T47D (cell line): ENCODE measurements at regions not wholly inside any gene's neighbourhood (a gene's known extent, or its start where the extent isn't known, plus 50 kb on each side); places are given as distances from the start of the nearest gene placed in this dataset.

Experiments used
- DNase-seq, 2 experiments: peaks; one replicate each; pipeline versions ENCODE4 v3.0.0 to v3.0.0-alpha.2; 2011 to 2012; ENCODE audit warnings: low read depth in 1 of 2, low spot score in 1 of 2
- JUND ChIP-seq: IDR thresholded peaks from 2 replicates; pipeline ENCODE4 v1.6.1; 2012; ENCODE audit warnings: low read depth
- in situ Hi-C: cut with HindIII; loops from 2 replicates; pipeline ENCODE4 v1.10.0; 2016; ENCODE audit warnings: low sequenced_read_pairs, low pct_unique_long_range_greater_than_20kb

GRCh38 chr7:125030756-125031387 is 101.2 kb upstream of the POT1 start:
- in situ Hi-C loops: no loop called here
- TF ChIP-seq JUND: no peak
- DNase-seq: no peak

- no peak for DNase-seq
- TF ChIP-seq JUND: no peak
- in situ Hi-C loops: no loop called here
These were observed 96.0 kb upstream of the POT1 start for GRCh38 chr7:125025620-125026019.

- no peak for DNase-seq
- in situ Hi-C loops: no loop called here
- no peak for TF ChIP-seq JUND
These were observed 91.2 kb upstream of the POT1 start for GRCh38 chr7:125020801-125021200.

- TF ChIP-seq JUND: no peak
- in situ Hi-C loops: no loop called here
- no peak for DNase-seq
These were observed 80.9 kb upstream of the POT1 start for GRCh38 chr7:125010540-125010939.

GRCh38 chr7:124996778-124997177 is 67.2 kb upstream of the POT1 start:
- no peak for TF ChIP-seq JUND
- DNase-seq: peak in 1 of 2 experiments; percentile 26

GRCh38 chr7:124992851-124993562 is 63.4 kb upstream of the POT1 start:
- no peak for TF ChIP-seq JUND
- in situ Hi-C loops: no loop called here
- DNase-seq: peak in 1 of 2 experiments; percentile 11

More at GRCh38 chr7:124996778-124997177, 67.2 kb upstream of the POT1 start:
- in situ Hi-C loops: no loop called here

- no peak for TF ChIP-seq JUND
- in situ Hi-C loops: no loop called here
- DNase-seq: no peak
These were observed 60.3 kb upstream of the POT1 start for GRCh38 chr7:124989911-124990310.
